DND-41 (cell line): ENCODE measurements at regions not wholly inside any gene's neighbourhood (a gene's known extent, or its start where the extent isn't known, plus 50 kb on each side); places are given as distances from the start of the nearest gene placed in this dataset.

Source experiments
- CTCF ChIP-seq: IDR thresholded peaks from 2 replicates; pipeline ENCODE4 v1.5.1; 2012; ENCODE audit warnings: borderline replicate concordance, low read length, moderate library complexity, mild to moderate bottlenecking; ENCODE audit not compliant: poor library complexity, severe bottlenecking; ENCODE audit errors: extremely low read depth
- EZH2 ChIP-seq: IDR thresholded peaks from 3 replicates; pipeline ENCODE4 v1.6.1; 2012; ENCODE audit warnings: borderline replicate concordance, low read depth, mild to moderate bottlenecking, moderate library complexity, low read length, inconsistent platforms; ENCODE audit not compliant: severe bottlenecking

- TF ChIP-seq CTCF (no peak), EZH2 (no peak)
Measured at GRCh38 chr4:33954759-33955158, 2289.6 kb downstream of the ARAP2 start.
